Activated CD8-positive, alpha-beta T cell treated with anti-CD3 and anti-CD28 coated beads for 36 hours (primary cell): ENCODE measurements at regions not wholly inside any gene's neighbourhood (a gene's known extent, or its start where the extent isn't known, plus 50 kb on each side); places are given as distances from the start of the nearest gene placed in this dataset.

ENCODE experiments used
- ATAC-seq: fragments of 200-7000 bp; cut with Tn5 transposase; one replicate; pipeline ENCODE4 v1.10.0; 2021; ENCODE audit warnings: mild to moderate bottlenecking, moderate library complexity
- CTCF ChIA-PET: fragments of 350-600 bp; sonication (Branson Sonifier 250); formaldehyde crosslinking; loops from one replicate; lab custom pipeline; 2021; ENCODE audit warnings: antibody characterized with exemption; lab: Charles Lee
- POLR2A ChIA-PET: fragments of 350-600 bp; sonication (Branson Sonifier 250); formaldehyde crosslinking; loops from one replicate; lab custom pipeline; 2021; ENCODE audit warnings: antibody characterized with exemption; lab: Charles Lee
- DNase-seq: peaks from one replicate; pipeline ENCODE4 v3.0.0-alpha.2; 2020
- H3K27ac Mint-ChIP-seq: one replicate; pipeline ENCODE4 v1.8.0; 2021; ENCODE audit warnings: mild to moderate bottlenecking, mixed read lengths
- H3K27me3 Mint-ChIP-seq: one replicate; pipeline ENCODE4 v1.8.0; 2021; ENCODE audit warnings: mixed read lengths
- H3K36me3 Mint-ChIP-seq: one replicate; pipeline ENCODE4 v1.8.0; 2021; ENCODE audit warnings: low read depth, mixed read lengths
- H3K4me1 Mint-ChIP-seq: one replicate; pipeline ENCODE4 v1.8.0; 2021; ENCODE audit warnings: low read depth, mixed read lengths
- H3K4me3 Mint-ChIP-seq: one replicate; pipeline ENCODE4 v1.8.0; 2021; ENCODE audit warnings: mild to moderate bottlenecking, moderate library complexity, mixed read lengths
- H3K9me3 Mint-ChIP-seq: one replicate; pipeline ENCODE4 v1.8.0; 2021; ENCODE audit warnings: mixed read lengths
- CTCF ChIP-seq: fragments of 200-600 bp; IDR thresholded peaks from one replicate; pipeline ENCODE4 v1.8.0; 2022; ENCODE audit warnings: antibody characterized with exemption, mild to moderate bottlenecking
- intact Hi-C: fragments of 100-400 bp; cut with micrococcal nuclease; formaldehyde crosslinking; loops from one replicate; pipeline ENCODE4 v1.10.0; 2022

- no peaks in the 10 kb centered on the region for H3K36me3 Mint-ChIP-seq
- H3K9me3 Mint-ChIP-seq: peaks cover 10% of the 10 kb centered on the region
- POLR2A ChIA-PET: no interaction called here
- no peak overlapping the region for H3K27ac Mint-ChIP-seq
- H3K4me3 Mint-ChIP-seq: no peak overlapping the region
- ATAC-seq: no peak
- DNase-seq: no peak
- CTCF ChIA-PET: no interaction called here
- intact Hi-C loops: no loop called here
- H3K27me3 Mint-ChIP-seq: no peaks in the 10 kb centered on the region
- no peak for TF ChIP-seq CTCF
- no peaks in the 10 kb centered on the region for H3K4me1 Mint-ChIP-seq
These were observed 418.7 kb upstream of the CNTN6 start for GRCh38 chr3:674116-674515.

- ChIA-PET CTCF (no interaction called here), POLR2A (no interaction called here)
- Mint-ChIP-seq H3K9me3 (peaks cover 9% of the 10 kb centered on the region), H3K4me1 (no peaks in the 10 kb centered on the region), H3K36me3 (no peaks in the 10 kb centered on the region), H3K4me3 (no peak overlapping the region), H3K27ac (no peak overlapping the region), H3K27me3 (no peaks in the 10 kb centered on the region)
- no peak for DNase-seq
- intact Hi-C loops: no loop called here
- no peak for TF ChIP-seq CTCF
- no peak for ATAC-seq
These were observed 417.0 kb upstream of the CNTN6 start for GRCh38 chr3:675846-676245.

GRCh38 chr3:683770-684169 is 409.1 kb upstream of the CNTN6 start:
- ATAC-seq: no peak
- H3K9me3 Mint-ChIP-seq: peaks cover 1% of the 10 kb centered on the region
- intact Hi-C loops: no loop called here
- no peaks in the 10 kb centered on the region for H3K27me3 Mint-ChIP-seq
- ChIA-PET CTCF (no interaction called here), POLR2A (no interaction called here)
- no peak for DNase-seq
- no peaks in the 10 kb centered on the region for H3K36me3 Mint-ChIP-seq
- H3K4me1 Mint-ChIP-seq: no peaks in the 10 kb centered on the region
- H3K4me3 Mint-ChIP-seq: no peak overlapping the region
- TF ChIP-seq CTCF: no peak
- H3K27ac Mint-ChIP-seq: no peak overlapping the region

- intact Hi-C loops: no loop called here
- no peak overlapping the region for H3K27ac Mint-ChIP-seq
- no peak overlapping the region for H3K4me3 Mint-ChIP-seq
- peaks cover 19% of the 10 kb centered on the region for H3K9me3 Mint-ChIP-seq
- no peaks in the 10 kb centered on the region for H3K4me1 Mint-ChIP-seq
- POLR2A ChIA-PET: interaction anchor here (0.6 kb wide), 1 partner anchor 10 kb away, joined by 3 read pairs; no protein-coding TSS in a partner anchor
- CTCF ChIA-PET: no interaction called here
- no peak for DNase-seq
- no peak for ATAC-seq
- no peak for TF ChIP-seq CTCF
- no peaks in the 10 kb centered on the region for H3K36me3 Mint-ChIP-seq
- no peaks in the 10 kb centered on the region for H3K27me3 Mint-ChIP-seq
These were observed 402.1 kb upstream of the CNTN6 start for GRCh38 chr3:690770-691169.

GRCh38 chr3:700514-700913 is 392.3 kb upstream of the CNTN6 start:
- Mint-ChIP-seq H3K9me3 (peaks cover 16% of the 10 kb centered on the region), H3K4me3 (no peak overlapping the region), H3K27me3 (no peaks in the 10 kb centered on the region), H3K27ac (no peak overlapping the region), H3K36me3 (no peaks in the 10 kb centered on the region), H3K4me1 (no peaks in the 10 kb centered on the region)
- TF ChIP-seq CTCF: no peak
- intact Hi-C loops: no loop called here
- POLR2A ChIA-PET: interaction anchor here (0.6 kb wide), 1 partner anchor 10 kb away, joined by 3 read pairs; no protein-coding TSS in a partner anchor
- ATAC-seq (no peak), DNase-seq (no peak)
- CTCF ChIA-PET: interaction anchor here (1.3 kb wide), 1 partner anchor 15 kb away, joined by 3 read pairs; no protein-coding TSS in a partner anchor
